GM10266 (cell line): ENCODE measurements at regions not wholly inside any gene's neighbourhood (a gene's known extent, or its start where the extent isn't known, plus 50 kb on each side); places are given as distances from the start of the nearest gene placed in this dataset.
"Not testable (repeated sequence)": the region's sequence is repeated elsewhere in the genome, so short reads cannot be mapped to it uniquely, and the experiment has no call there.

Source experiments
- DNase-seq: peaks from one replicate; pipeline ENCODE4 v3.0.0; 2012; ENCODE audit errors: extremely low spot score
- TF ChIP-seq, protein P1 (sequence below): IDR thresholded peaks from 2 replicates; pipeline ENCODE4 v1.5.1; 2012; ENCODE audit warnings: mild to moderate bottlenecking, low read depth; ENCODE audit not compliant: control insufficient read depth, insufficient read depth; ENCODE audit errors: missing control alignments

- DNase-seq = no peak
- TF ChIP-seq, protein P1, sequence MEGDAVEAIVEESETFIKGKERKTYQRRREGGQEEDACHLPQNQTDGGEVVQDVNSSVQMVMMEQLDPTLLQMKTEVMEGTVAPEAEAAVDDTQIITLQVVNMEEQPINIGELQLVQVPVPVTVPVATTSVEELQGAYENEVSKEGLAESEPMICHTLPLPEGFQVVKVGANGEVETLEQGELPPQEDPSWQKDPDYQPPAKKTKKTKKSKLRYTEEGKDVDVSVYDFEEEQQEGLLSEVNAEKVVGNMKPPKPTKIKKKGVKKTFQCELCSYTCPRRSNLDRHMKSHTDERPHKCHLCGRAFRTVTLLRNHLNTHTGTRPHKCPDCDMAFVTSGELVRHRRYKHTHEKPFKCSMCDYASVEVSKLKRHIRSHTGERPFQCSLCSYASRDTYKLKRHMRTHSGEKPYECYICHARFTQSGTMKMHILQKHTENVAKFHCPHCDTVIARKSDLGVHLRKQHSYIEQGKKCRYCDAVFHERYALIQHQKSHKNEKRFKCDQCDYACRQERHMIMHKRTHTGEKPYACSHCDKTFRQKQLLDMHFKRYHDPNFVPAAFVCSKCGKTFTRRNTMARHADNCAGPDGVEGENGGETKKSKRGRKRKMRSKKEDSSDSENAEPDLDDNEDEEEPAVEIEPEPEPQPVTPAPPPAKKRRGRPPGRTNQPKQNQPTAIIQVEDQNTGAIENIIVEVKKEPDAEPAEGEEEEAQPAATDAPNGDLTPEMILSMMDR = no peak
Observed at GRCh38 chr5:54383941-54384340, 71.6 kb upstream of the HSPB3 start.

GRCh38 chr5:54383225-54383901 is 72.1 kb upstream of the HSPB3 start:
- TF ChIP-seq, protein P1 = no peak
- DNase-seq = no peak

- DNase-seq = not testable (repeated sequence)
Observed at GRCh38 chr5:54381319-54381718, 70.9 kb upstream of the ARL15 start.

- peak; percentile 51 for DNase-seq
- TF ChIP-seq, protein P1 = no peak
Observed at GRCh38 chr5:54379590-54379989, 69.2 kb upstream of the ARL15 start.

GRCh38 chr5:54378707-54379106 is 68.3 kb upstream of the ARL15 start:
- TF ChIP-seq, protein P1 = no peak
- DNase-seq = no peak

GRCh38 chr5:54377339-54377738 is 67.0 kb upstream of the ARL15 start:
- DNase-seq = not testable (repeated sequence)

DNA sequence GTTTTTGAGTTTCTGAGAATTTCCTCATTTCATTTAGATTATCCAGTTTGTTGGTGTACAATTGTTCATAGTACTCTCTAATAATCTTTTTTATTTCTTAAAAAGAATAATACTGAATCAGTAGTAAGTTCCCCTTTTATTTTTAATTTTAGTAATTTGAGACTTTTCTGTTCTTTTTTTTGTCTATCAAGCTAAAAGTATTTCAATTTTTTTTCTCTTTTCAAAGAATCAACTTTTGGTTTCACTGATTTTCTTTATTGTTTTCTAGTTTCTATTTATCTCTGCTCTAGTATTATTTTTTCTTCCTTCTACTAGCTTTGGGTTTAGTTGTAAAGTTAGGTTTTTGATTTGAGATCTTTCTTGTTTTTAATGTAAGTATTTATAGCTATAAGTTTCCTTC is 60.6 kb upstream of the ARL15 start:
- TF ChIP-seq, protein P1 = no peak
- DNase-seq = no peak

GRCh38 chr5:54367844-54368243 is 57.5 kb upstream of the ARL15 start:
- no peak for DNase-seq
- TF ChIP-seq, protein P1 = no peak
